H9 (cell line): ENCODE measurements at regions not wholly inside any gene's neighbourhood (a gene's known extent, or its start where the extent isn't known, plus 50 kb on each side); places are given as distances from the start of the nearest gene placed in this dataset.

ENCODE experiments used
- DNase-seq: peaks from one replicate; pipeline ENCODE4 v3.0.0-alpha.2; 2017
- H2AFZ ChIP-seq: one replicate; pipeline ENCODE4 v1.6.1; 2013; ENCODE audit warnings: mild to moderate bottlenecking, low read length, control low read depth, moderate library complexity
- H2AK5ac ChIP-seq: 2 replicates; pipeline ENCODE4 v1.6.1; 2013; ENCODE audit warnings: low read length, control low read depth, mixed read lengths; ENCODE audit not compliant: insufficient read length
- H2BK120ac ChIP-seq: one replicate; pipeline ENCODE4 v1.6.1; 2013; ENCODE audit warnings: low read depth, mild to moderate bottlenecking, low read length, control low read depth, inconsistent platforms; ENCODE audit not compliant: poor library complexity, severe bottlenecking
- H2BK12ac ChIP-seq: 2 replicates; pipeline ENCODE4 v1.6.1; 2013; ENCODE audit warnings: low read length, control low read depth, mixed read lengths, low read depth; ENCODE audit not compliant: insufficient read length
- H2BK15ac ChIP-seq: 2 replicates; pipeline ENCODE4 v1.6.1; 2013; ENCODE audit warnings: low read depth, low read length, control low read depth
- H2BK20ac ChIP-seq: one replicate; pipeline ENCODE4 v1.6.1; 2013; ENCODE audit warnings: low read depth, mild to moderate bottlenecking, low read length, control low read depth, inconsistent platforms; ENCODE audit not compliant: poor library complexity, severe bottlenecking
- H2BK5ac ChIP-seq: 2 replicates; pipeline ENCODE4 v1.6.1; 2013; ENCODE audit warnings: low read length, control low read depth, mixed read lengths; ENCODE audit not compliant: insufficient read length
- H3K14ac ChIP-seq: 2 replicates; pipeline ENCODE4 v1.6.1; 2013; ENCODE audit warnings: low read length, control low read depth; ENCODE audit not compliant: insufficient read depth
- H3K18ac ChIP-seq: 2 replicates; pipeline ENCODE4 v1.6.1; 2013; ENCODE audit warnings: low read depth, mild to moderate bottlenecking, mixed read lengths, low read length, control low read depth; ENCODE audit not compliant: insufficient read length
- H3K23ac ChIP-seq: 2 replicates; pipeline ENCODE4 v1.6.1; 2013; ENCODE audit warnings: low read length, control low read depth, mixed read lengths, low read depth; ENCODE audit not compliant: insufficient read length
- H3K23me2 ChIP-seq: 2 replicates; pipeline ENCODE4 v1.6.1; 2013; ENCODE audit warnings: low read depth, mild to moderate bottlenecking, mixed read lengths, low read length, control low read depth; ENCODE audit not compliant: insufficient read length, poor library complexity, severe bottlenecking
- H3K27ac ChIP-seq: 2 replicates; pipeline ENCODE4 v1.5.1; 2013; ENCODE audit warnings: low read length, control low read depth, mixed read lengths, low read depth; ENCODE audit not compliant: insufficient read length
- H3K27me3 ChIP-seq: 2 replicates; pipeline ENCODE4 v1.6.1; 2013; ENCODE audit warnings: low read length, control low read depth, inconsistent platforms; ENCODE audit not compliant: insufficient read depth
- H3K4ac ChIP-seq: 2 replicates; pipeline ENCODE4 v1.6.1; 2013; ENCODE audit warnings: low read depth, mild to moderate bottlenecking, control low read depth, inconsistent platforms, low read length, moderate library complexity
- H3K4me1 ChIP-seq: 2 replicates; pipeline ENCODE4 v1.6.1; 2013; ENCODE audit warnings: low read length, control low read depth, inconsistent platforms; ENCODE audit not compliant: insufficient read depth
- H3K4me2 ChIP-seq: 2 replicates; pipeline ENCODE4 v1.6.1; 2013; ENCODE audit warnings: low read length, control low read depth, mixed read lengths; ENCODE audit not compliant: insufficient read length, insufficient read depth
- H3K56ac ChIP-seq: 2 replicates; pipeline ENCODE4 v1.6.1; 2013; ENCODE audit warnings: low read depth, mild to moderate bottlenecking, mixed read lengths, low read length, control low read depth; ENCODE audit not compliant: insufficient read length
- H3K79me1 ChIP-seq: 2 replicates; pipeline ENCODE4 v1.6.1; 2013; ENCODE audit warnings: low read depth, mild to moderate bottlenecking, moderate library complexity, low read length, control low read depth, inconsistent platforms; ENCODE audit not compliant: insufficient read depth, poor library complexity, severe bottlenecking
- H3K79me2 ChIP-seq: 2 replicates; pipeline ENCODE4 v1.6.1; 2013; ENCODE audit warnings: low read length, control low read depth, inconsistent platforms; ENCODE audit not compliant: insufficient read depth
- H3K9ac ChIP-seq: 2 replicates; pipeline ENCODE4 v1.6.1; 2013; ENCODE audit warnings: low read length, control low read depth, mixed read lengths; ENCODE audit not compliant: insufficient read length; ENCODE audit errors: extremely low read depth
- H3K9me3 ChIP-seq: one replicate; pipeline ENCODE4 v1.6.1; 2013; ENCODE audit warnings: low read depth, low read length, inconsistent platforms; ENCODE audit not compliant: control insufficient read depth
- H3T11ph ChIP-seq: one replicate; pipeline ENCODE4 v1.6.1; 2013; ENCODE audit warnings: mild to moderate bottlenecking, low read length, control low read depth, inconsistent platforms
- H4K20me1 ChIP-seq: one replicate; pipeline ENCODE4 v1.6.1; 2013; ENCODE audit not compliant: control insufficient read depth, insufficient read length, insufficient read depth
- H4K5ac ChIP-seq: 2 replicates; pipeline ENCODE4 v1.6.1; 2013; ENCODE audit warnings: low read depth, mild to moderate bottlenecking, mixed read lengths, low read length, control low read depth; ENCODE audit not compliant: insufficient read length
- H4K8ac ChIP-seq: replicated peaks from 2 replicates; pipeline ENCODE4 v1.6.1; 2013; ENCODE audit warnings: low read length, control low read depth, mixed read lengths, low read depth; ENCODE audit not compliant: insufficient read length
- H4K91ac ChIP-seq: 2 replicates; pipeline ENCODE4 v1.6.1; 2013; ENCODE audit warnings: low read depth, mild to moderate bottlenecking, moderate library complexity, mixed read lengths, low read length, control low read depth; ENCODE audit not compliant: insufficient read length
- H3K27ac Mint-ChIP-seq, 3 experiments: 2 replicates in 2 of 3; 3 replicates in 1 of 3; pipeline ENCODE4 v1.8.0; 2020 to 2021; ENCODE audit warnings: mixed read lengths in 3 of 3, mild to moderate bottlenecking in 1 of 3, moderate library complexity in 1 of 3
- H3K27me3 Mint-ChIP-seq: 2 replicates; pipeline ENCODE4 v1.8.0; 2021; ENCODE audit warnings: low read depth, mild to moderate bottlenecking, moderate library complexity, mixed read lengths
- H3K36me3 Mint-ChIP-seq, 3 experiments: 2 replicates in 2 of 3; 3 replicates in 1 of 3; pipeline ENCODE4 v1.8.0; 2020 to 2021; ENCODE audit warnings: low read depth in 3 of 3, mixed read lengths in 3 of 3; ENCODE audit not compliant: insufficient read depth in 1 of 3
- H3K4me1 Mint-ChIP-seq, 2 experiments: 2 replicates each; pipeline ENCODE4 v1.8.0; 2020; ENCODE audit warnings: mixed read lengths in 2 of 2
- H3K4me3 Mint-ChIP-seq, 2 experiments: 2 replicates in 1 of 2; 3 replicates in 1 of 2; pipeline ENCODE4 v1.8.0; 2020 to 2021; ENCODE audit warnings: mild to moderate bottlenecking in 2 of 2, mixed read lengths in 2 of 2, moderate library complexity in 1 of 2
- H3K9me3 Mint-ChIP-seq, 2 experiments: 2 replicates in 1 of 2; 3 replicates in 1 of 2; pipeline ENCODE4 v1.8.0; 2020; ENCODE audit warnings: mild to moderate bottlenecking in 2 of 2, mixed read lengths in 2 of 2, moderate library complexity in 1 of 2
- WGBS: extraction: QIAGEN DNeasy Blood & Tissue Kit; methylation state at CpG from one replicate; pipeline ENCODE4 v1.1.7; 2013; ENCODE audit warnings: missing lambda C conversion rate, low lambda C conversion rate, mixed read lengths; ENCODE audit not compliant: insufficient read length; ENCODE audit errors: extremely low coverage; 5-methylcytosine and 5-hydroxymethylcytosine counted together
- TF ChIP-seq, protein P1 (sequence below): fragments of 200-600 bp; sonication (generic); conservative IDR thresholded peaks from 3 replicates; pipeline ENCODE4 v1.8.0; 2021; ENCODE audit warnings: antibody characterized with exemption, mild to moderate bottlenecking

GRCh38 chr4:53815281-53815680 is 224.0 kb upstream of the LNX1 start:
- Mint-ChIP-seq H3K4me3 (no peak overlapping the region), H3K4me1 (no peaks in the 10 kb centered on the region), H3K27me3 (peaks cover 2% of the 10 kb centered on the region; the same call in 1 of the 2 replicates), H3K27ac (no peak overlapping the region), H3K9me3 (no peaks in the 10 kb centered on the region), H3K36me3 (no peaks in the 10 kb centered on the region)
- Histone ChIP-seq H2BK5ac (no peak overlapping the region), H4K8ac (no peak overlapping the region), H2AFZ (no peak overlapping the region), H2BK15ac (no peak overlapping the region), H4K20me1 (no peaks in the 10 kb centered on the region), H3K4me2 (no peak overlapping the region), H3K4me1 (no peaks in the 10 kb centered on the region), H3K23ac (no peak overlapping the region), H3K9ac (no peak overlapping the region), H3K18ac (no peak overlapping the region), H4K91ac (no peak overlapping the region), H3K79me1 (no peaks in the 10 kb centered on the region), H3T11ph (no peak overlapping the region), H3K14ac (no peak overlapping the region), H3K79me2 (no peaks in the 10 kb centered on the region), H3K27me3 (no peaks in the 10 kb centered on the region), H3K4ac (no peak overlapping the region), H4K5ac (no peak overlapping the region), H2AK5ac (no peak overlapping the region), H2BK20ac (no peak overlapping the region), H3K56ac (no peak overlapping the region), H3K27ac (no peak overlapping the region), H2BK120ac (no peak overlapping the region), H2BK12ac (no peak overlapping the region), H3K23me2 (no peaks in the 10 kb centered on the region), H3K9me3 (no peaks in the 10 kb centered on the region)
- no CpG with 5 or more reads among the region's 3 CpGs for WGBS
- no peak for DNase-seq
- TF ChIP-seq, protein P1, sequence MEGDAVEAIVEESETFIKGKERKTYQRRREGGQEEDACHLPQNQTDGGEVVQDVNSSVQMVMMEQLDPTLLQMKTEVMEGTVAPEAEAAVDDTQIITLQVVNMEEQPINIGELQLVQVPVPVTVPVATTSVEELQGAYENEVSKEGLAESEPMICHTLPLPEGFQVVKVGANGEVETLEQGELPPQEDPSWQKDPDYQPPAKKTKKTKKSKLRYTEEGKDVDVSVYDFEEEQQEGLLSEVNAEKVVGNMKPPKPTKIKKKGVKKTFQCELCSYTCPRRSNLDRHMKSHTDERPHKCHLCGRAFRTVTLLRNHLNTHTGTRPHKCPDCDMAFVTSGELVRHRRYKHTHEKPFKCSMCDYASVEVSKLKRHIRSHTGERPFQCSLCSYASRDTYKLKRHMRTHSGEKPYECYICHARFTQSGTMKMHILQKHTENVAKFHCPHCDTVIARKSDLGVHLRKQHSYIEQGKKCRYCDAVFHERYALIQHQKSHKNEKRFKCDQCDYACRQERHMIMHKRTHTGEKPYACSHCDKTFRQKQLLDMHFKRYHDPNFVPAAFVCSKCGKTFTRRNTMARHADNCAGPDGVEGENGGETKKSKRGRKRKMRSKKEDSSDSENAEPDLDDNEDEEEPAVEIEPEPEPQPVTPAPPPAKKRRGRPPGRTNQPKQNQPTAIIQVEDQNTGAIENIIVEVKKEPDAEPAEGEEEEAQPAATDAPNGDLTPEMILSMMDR = no peak
